BJ (cell line): ENCODE measurements at regions not wholly inside any gene's neighbourhood (a gene's known extent, or its start where the extent isn't known, plus 50 kb on each side); places are given as distances from the start of the nearest gene placed in this dataset.

Experiments
- CTCF ChIA-PET: fragments of 350-600 bp; formaldehyde crosslinking; extraction: SDS; loops from one replicate; lab custom pipeline; 2021; ENCODE audit warnings: antibody characterized with exemption, inconsistent platforms; lab: Yijun Ruan, JAX
- POLR2A ChIA-PET: fragments of 300-600 bp; sonication (Branson Sonifier 250); formaldehyde crosslinking; extraction: SDS; loops from one replicate; lab custom pipeline; 2021; ENCODE audit warnings: antibody characterized with exemption; lab: Charles Lee
- DNase-seq: peaks from one replicate; pipeline ENCODE4 v3.0.0-alpha.2; 2011; ENCODE audit warnings: low read depth
- H3K27me3 ChIP-seq: 2 replicates; pipeline ENCODE4 v1.6.0; 2011; ENCODE audit warnings: low read length; ENCODE audit not compliant: control insufficient read depth, insufficient read depth
- H3K36me3 ChIP-seq: 2 replicates; pipeline ENCODE4 v1.5.1; 2011; ENCODE audit warnings: low read length; ENCODE audit not compliant: control insufficient read depth, insufficient read depth
- H3K4me3 ChIP-seq: 2 replicates; pipeline ENCODE4 v1.5.1; 2011; ENCODE audit warnings: low read depth, mild to moderate bottlenecking, control low read depth, low read length
- TF ChIP-seq, protein P1 (sequence below): IDR thresholded peaks from 2 replicates; pipeline ENCODE4 v1.5.1; 2011; ENCODE audit warnings: low read depth, mild to moderate bottlenecking, control low read depth, inconsistent platforms, low read length, moderate library complexity; ENCODE audit not compliant: insufficient read depth

GRCh38 chr20:39289831-39290230 is 327.7 kb downstream of the DHX35 start:
- no peak overlapping the region for H3K4me3 ChIP-seq
- no peaks in the 10 kb centered on the region for H3K36me3 ChIP-seq
- ChIA-PET POLR2A (no interaction called here), CTCF (interaction anchor here (2.6 kb wide), 1 partner anchor 20 kb away, joined by 7 read pairs; no protein-coding TSS in a partner anchor)
- H3K27me3 ChIP-seq: no peaks in the 10 kb centered on the region
- no peak for DNase-seq
- TF ChIP-seq, protein P1, sequence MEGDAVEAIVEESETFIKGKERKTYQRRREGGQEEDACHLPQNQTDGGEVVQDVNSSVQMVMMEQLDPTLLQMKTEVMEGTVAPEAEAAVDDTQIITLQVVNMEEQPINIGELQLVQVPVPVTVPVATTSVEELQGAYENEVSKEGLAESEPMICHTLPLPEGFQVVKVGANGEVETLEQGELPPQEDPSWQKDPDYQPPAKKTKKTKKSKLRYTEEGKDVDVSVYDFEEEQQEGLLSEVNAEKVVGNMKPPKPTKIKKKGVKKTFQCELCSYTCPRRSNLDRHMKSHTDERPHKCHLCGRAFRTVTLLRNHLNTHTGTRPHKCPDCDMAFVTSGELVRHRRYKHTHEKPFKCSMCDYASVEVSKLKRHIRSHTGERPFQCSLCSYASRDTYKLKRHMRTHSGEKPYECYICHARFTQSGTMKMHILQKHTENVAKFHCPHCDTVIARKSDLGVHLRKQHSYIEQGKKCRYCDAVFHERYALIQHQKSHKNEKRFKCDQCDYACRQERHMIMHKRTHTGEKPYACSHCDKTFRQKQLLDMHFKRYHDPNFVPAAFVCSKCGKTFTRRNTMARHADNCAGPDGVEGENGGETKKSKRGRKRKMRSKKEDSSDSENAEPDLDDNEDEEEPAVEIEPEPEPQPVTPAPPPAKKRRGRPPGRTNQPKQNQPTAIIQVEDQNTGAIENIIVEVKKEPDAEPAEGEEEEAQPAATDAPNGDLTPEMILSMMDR: no peak

GRCh38 chr20:39289316-39289715 is 327.2 kb downstream of the DHX35 start:
- TF ChIP-seq, protein P1: no peak
- no peak for DNase-seq
- ChIA-PET CTCF (interaction anchor here (2.6 kb wide), 1 partner anchor 20 kb away, joined by 7 read pairs; no protein-coding TSS in a partner anchor), POLR2A (no interaction called here)
- Histone ChIP-seq H3K27me3 (no peaks in the 10 kb centered on the region), H3K4me3 (no peak overlapping the region), H3K36me3 (no peaks in the 10 kb centered on the region)

DNA sequence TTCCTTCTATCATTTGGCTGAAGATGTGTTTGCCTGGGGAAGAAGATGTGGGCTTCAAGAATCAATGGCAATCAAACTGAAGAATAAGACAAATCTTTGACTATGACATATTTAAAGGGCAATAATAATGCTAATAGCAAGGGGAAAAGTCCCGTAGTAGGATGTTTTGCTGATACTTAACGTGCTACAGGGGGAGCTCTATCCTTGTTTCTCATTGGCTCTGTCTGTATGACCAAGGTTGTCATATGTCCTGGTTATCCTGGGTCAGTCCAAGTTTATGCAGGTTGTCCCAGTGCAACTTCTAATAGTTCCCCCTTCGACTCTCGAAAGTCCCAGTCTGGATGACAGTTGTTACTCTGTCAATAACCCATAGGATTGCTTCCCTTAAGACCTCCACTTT is 321.3 kb downstream of the DHX35 start:
- TF ChIP-seq, protein P1: no peak
- ChIA-PET CTCF (no interaction called here), POLR2A (no interaction called here)
- Histone ChIP-seq H3K27me3 (no peaks in the 10 kb centered on the region), H3K4me3 (no peak overlapping the region), H3K36me3 (no peaks in the 10 kb centered on the region)
- DNase-seq: no peak

GRCh38 chr20:39282619-39283092 is 320.5 kb downstream of the DHX35 start:
- Histone ChIP-seq H3K27me3 (no peaks in the 10 kb centered on the region), H3K36me3 (no peaks in the 10 kb centered on the region), H3K4me3 (no peak overlapping the region)
- no peak for DNase-seq
- TF ChIP-seq, protein P1: no peak
- POLR2A ChIA-PET: no interaction called here
- CTCF ChIA-PET: no interaction called here

DNA sequence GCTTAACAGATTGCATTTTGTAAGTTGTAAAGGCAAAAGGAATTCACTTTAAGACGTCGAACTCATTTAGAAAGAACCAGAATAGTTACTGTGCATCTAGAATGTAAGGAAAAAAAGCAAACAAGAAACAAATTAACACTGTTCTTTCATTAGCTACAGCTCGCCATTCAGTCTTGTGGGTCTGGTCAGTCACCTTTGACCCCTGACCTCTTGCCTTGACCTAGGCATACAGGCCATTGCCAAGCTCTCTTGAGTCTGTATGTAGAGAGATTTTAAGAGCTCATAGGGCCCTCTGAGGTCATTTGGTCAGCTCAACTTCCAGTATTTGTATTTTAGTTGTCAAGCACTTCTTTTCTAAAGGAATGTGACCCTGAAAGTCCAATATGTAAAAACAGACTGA is 318.7 kb downstream of the DHX35 start:
- TF ChIP-seq, protein P1: no peak
- Histone ChIP-seq H3K27me3 (no peaks in the 10 kb centered on the region), H3K36me3 (no peaks in the 10 kb centered on the region), H3K4me3 (no peak overlapping the region)
- POLR2A ChIA-PET: no interaction called here
- no peak for DNase-seq
- CTCF ChIA-PET: interaction anchor here (0.9 to 1.3 kb wide), 3 partner anchors 12 to 15 kb away, joined by 3 to 4 read pairs (median 3); no protein-coding TSS in a partner anchor
